HG03378 (cell line): ENCODE measurements at regions not wholly inside any gene's neighbourhood (a gene's known extent, or its start where the extent isn't known, plus 50 kb on each side); places are given as distances from the start of the nearest gene placed in this dataset.
"Not testable (repeated sequence)": the region's sequence is repeated elsewhere in the genome, so short reads cannot be mapped to it uniquely, and the experiment has no call there.

Experiments
- ATAC-seq: cut with Tn5 transposase; IDR thresholded peaks from one replicate; pipeline ENCODE4 v1.9.1; 2021; ENCODE audit warnings: mild to moderate bottlenecking, moderate library complexity; ENCODE audit not compliant: unreplicated experiment

- no peak for ATAC-seq
Measured at GRCh38 chr18:1270081-1270480, 365.4 kb downstream of the ADCYAP1 start.

- ATAC-seq = no peak
Measured at GRCh38 chr18:1273469-1273868, 368.8 kb downstream of the ADCYAP1 start.

- no peak for ATAC-seq
Measured at GRCh38 chr18:1292167-1292566, 387.5 kb downstream of the ADCYAP1 start.

GRCh38 chr18:1294229-1294628, 389.6 kb downstream of the ADCYAP1 start:
- no peak for ATAC-seq

- ATAC-seq = no peak
Measured at GRCh38 chr18:1296237-1296636, 391.6 kb downstream of the ADCYAP1 start.

- no peak for ATAC-seq
Measured at GRCh38 chr18:1302861-1303260, 398.2 kb downstream of the ADCYAP1 start.

- no peak for ATAC-seq
Measured at GRCh38 chr18:1304392-1304992, 399.8 kb downstream of the ADCYAP1 start.

- ATAC-seq = no peak
Measured at GRCh38 chr18:1306641-1307040, 402.0 kb downstream of the ADCYAP1 start.

- ATAC-seq = no peak
Measured at GRCh38 chr18:1308686-1309085, 404.0 kb downstream of the ADCYAP1 start.

- ATAC-seq = no peak
Measured at GRCh38 chr18:1311376-1311775, 406.7 kb downstream of the ADCYAP1 start.

- not testable (repeated sequence) for ATAC-seq
Measured at GRCh38 chr18:1335345-1335744, 430.7 kb downstream of the ADCYAP1 start.

- no peak for ATAC-seq
Measured at GRCh38 chr18:1350931-1351450, 446.3 kb downstream of the ADCYAP1 start.

GRCh38 chr18:1353025-1353424, 448.4 kb downstream of the ADCYAP1 start:
- ATAC-seq = no peak

GRCh38 chr18:1357724-1358123, 453.1 kb downstream of the ADCYAP1 start:
- ATAC-seq = no peak

- no peak for ATAC-seq
Measured at GRCh38 chr18:1361936-1362335, 457.3 kb downstream of the ADCYAP1 start.

- no peak for ATAC-seq
Measured at GRCh38 chr18:1370552-1370951, 465.9 kb downstream of the ADCYAP1 start.

- ATAC-seq = no peak
Measured at GRCh38 chr18:1371724-1372123, 467.1 kb downstream of the ADCYAP1 start.

GRCh38 chr18:1383465-1383864, 478.8 kb downstream of the ADCYAP1 start:
- ATAC-seq = no peak

GRCh38 chr18:1388468-1388867, 483.8 kb downstream of the ADCYAP1 start:
- ATAC-seq = not testable (repeated sequence)

- ATAC-seq = no peak
Measured at GRCh38 chr18:1392046-1392445, 487.4 kb downstream of the ADCYAP1 start.

- ATAC-seq = no peak
Measured at GRCh38 chr18:1392865-1393734, 488.4 kb downstream of the ADCYAP1 start.

GRCh38 chr18:1393929-1394328, 489.3 kb downstream of the ADCYAP1 start:
- no peak for ATAC-seq
